SK-N-SH treated with all-trans-retinoic acid at 6 μM for 48 hours (cell line): ENCODE measurements at regions not wholly inside any gene's neighbourhood (a gene's known extent, or its start where the extent isn't known, plus 50 kb on each side); places are given as distances from the start of the nearest gene placed in this dataset.

Experiments used
- ATAC-seq: fragments of 200-7000 bp; cut with Tn5 transposase; 3 replicates; pipeline ENCODE4 v1.9.1; 2020; ENCODE audit warnings: mild to moderate bottlenecking, moderate library complexity
- ARNTL ChIP-seq: fragments of 450-650 bp; formaldehyde crosslinking; IDR thresholded peaks from 2 replicates; pipeline ENCODE4 v1.5.0; 2020; ENCODE audit warnings: low read depth, mild to moderate bottlenecking, moderate library complexity, borderline replicate concordance
- BACH2 ChIP-seq: fragments of 250-450 bp; sonication (Bioruptor Pico); IDR thresholded peaks from 2 replicates; pipeline ENCODE4 v1.9.0; 2021; ENCODE audit warnings: mild to moderate bottlenecking, borderline replicate concordance
- CREB5 ChIP-seq: fragments of 250-450 bp; sonication (Bioruptor Pico); IDR thresholded peaks from 2 replicates; pipeline ENCODE4 v1.5.1; 2020; ENCODE audit warnings: low read depth, mild to moderate bottlenecking, moderate library complexity
- CSRNP3 ChIP-seq: fragments of 250-450 bp; sonication (Bioruptor Pico); IDR thresholded peaks from 2 replicates; pipeline ENCODE4 v1.5.1; 2021; ENCODE audit warnings: mild to moderate bottlenecking, moderate library complexity
- ESRRG ChIP-seq: fragments of 250-450 bp; sonication (Bioruptor Pico); IDR thresholded peaks from 2 replicates; pipeline ENCODE4 v1.6.1; 2021; ENCODE audit warnings: mild to moderate bottlenecking
- ISL1 ChIP-seq: fragments of 250-450 bp; sonication (Bioruptor Pico); IDR thresholded peaks from 2 replicates; pipeline ENCODE4 v2.1.2; 2022; ENCODE audit warnings: mild to moderate bottlenecking, moderate library complexity
- OSR1 ChIP-seq: fragments of 250-450 bp; sonication (Bioruptor Pico); IDR thresholded peaks from 2 replicates; pipeline ENCODE4 v1.8.0; 2022; ENCODE audit warnings: moderate library complexity, mild to moderate bottlenecking, inconsistent platforms
- PATZ1 ChIP-seq: fragments of 250-450 bp; sonication (Bioruptor Pico); IDR thresholded peaks from 2 replicates; pipeline ENCODE4 v1.8.0; 2020; ENCODE audit warnings: mild to moderate bottlenecking, moderate library complexity, borderline replicate concordance
- POU6F1 ChIP-seq: fragments of 250-450 bp; sonication (Bioruptor Pico); IDR thresholded peaks from 2 replicates; pipeline ENCODE4 v1.8.0; 2021; ENCODE audit warnings: low read depth, mild to moderate bottlenecking, moderate library complexity, borderline replicate concordance
- PPARA ChIP-seq: fragments of 250-450 bp; sonication (Bioruptor Pico); IDR thresholded peaks from 2 replicates; pipeline ENCODE4 v1.5.0; 2020; ENCODE audit warnings: mild to moderate bottlenecking, borderline replicate concordance
- RARB ChIP-seq: fragments of 250-450 bp; sonication (Bioruptor Pico); IDR thresholded peaks from 2 replicates; pipeline ENCODE4 v1.8.0; 2021; ENCODE audit warnings: mild to moderate bottlenecking, moderate library complexity
- SNAI2 ChIP-seq: fragments of 250-450 bp; sonication (Bioruptor Pico); IDR thresholded peaks from 2 replicates; pipeline ENCODE4 v1.5.0; 2020; ENCODE audit warnings: mild to moderate bottlenecking, moderate library complexity
- TCF4 ChIP-seq: fragments of 250-450 bp; sonication (Bioruptor Pico); IDR thresholded peaks from 2 replicates; pipeline ENCODE4 v1.8.0; 2021; ENCODE audit warnings: mild to moderate bottlenecking, moderate library complexity, borderline replicate concordance
- TOX ChIP-seq: fragments of 250-450 bp; sonication (Bioruptor Pico); IDR thresholded peaks from 2 replicates; pipeline ENCODE4 v1.8.0; 2021; ENCODE audit warnings: mild to moderate bottlenecking, moderate library complexity, borderline replicate concordance
- TSHZ2 ChIP-seq: fragments of 250-450 bp; sonication (Bioruptor Pico); IDR thresholded peaks from 2 replicates; pipeline ENCODE4 v1.5.0; 2020; ENCODE audit warnings: mild to moderate bottlenecking, moderate library complexity
- ZC3H10 ChIP-seq: fragments of 250-450 bp; sonication (Bioruptor Pico); IDR thresholded peaks from 2 replicates; pipeline ENCODE4 v1.5.1; 2021; ENCODE audit warnings: mild to moderate bottlenecking, moderate library complexity
- ZFP3 ChIP-seq: fragments of 250-450 bp; sonication (Bioruptor Pico); IDR thresholded peaks from 2 replicates; pipeline ENCODE4 v1.5.0; 2020; ENCODE audit warnings: mild to moderate bottlenecking, moderate library complexity
- ZFP30 ChIP-seq: fragments of 450-650 bp; formaldehyde crosslinking; IDR thresholded peaks from 2 replicates; pipeline ENCODE4 v1.5.0; 2022; ENCODE audit warnings: mild to moderate bottlenecking, moderate library complexity
- ZNF565 ChIP-seq: fragments of 450-650 bp; formaldehyde crosslinking; conservative IDR thresholded peaks from 2 replicates; pipeline ENCODE4 v1.5.0; 2020; ENCODE audit warnings: low read depth, mild to moderate bottlenecking, moderate library complexity
- ZNF8 ChIP-seq: fragments of 450-650 bp; formaldehyde crosslinking; IDR thresholded peaks from 2 replicates; pipeline ENCODE4 v1.5.0; 2020; ENCODE audit warnings: mild to moderate bottlenecking, moderate library complexity

- TF ChIP-seq POU6F1 (CRISPR knock-in tag): no peak
- no peak for TF ChIP-seq SNAI2 (CRISPR knock-in tag)
Observed at GRCh38 chr12:30484658-30485057, 211.0 kb downstream of the IPO8 start (continued).

GRCh38 chr12:30482650-30483049 lies 213.0 kb downstream of the IPO8 start:
- TF ChIP-seq TSHZ2: no peak
- TF ChIP-seq TOX (CRISPR knock-in tag): no peak
- TF ChIP-seq ZNF8 (CRISPR knock-in tag): no peak
- no peak for TF ChIP-seq RARB (CRISPR knock-in tag)
- no peak for TF ChIP-seq ZFP3
- TF ChIP-seq BACH2 (CRISPR knock-in tag): no peak
- no peak for TF ChIP-seq CREB5 (CRISPR knock-in tag)
- TF ChIP-seq CSRNP3 (CRISPR knock-in tag): no peak
- TF ChIP-seq PATZ1 (CRISPR knock-in tag): no peak
- TF ChIP-seq ZC3H10 (CRISPR knock-in tag): no peak
- no peak for TF ChIP-seq POU6F1 (CRISPR knock-in tag)
- TF ChIP-seq TCF4: no peak
- ATAC-seq: no peak

- ATAC-seq: no peak
- TF ChIP-seq TOX (CRISPR knock-in tag) (no peak), ESRRG (CRISPR knock-in tag) (no peak), TSHZ2 (no peak), TCF4 (no peak), ZFP30 (CRISPR knock-in tag) (no peak), ZNF8 (CRISPR knock-in tag) (no peak), ISL1 (CRISPR knock-in tag) (no peak), PPARA (CRISPR knock-in tag) (no peak), RARB (CRISPR knock-in tag) (no peak), ZC3H10 (CRISPR knock-in tag) (no peak), ZNF565 (CRISPR knock-in tag) (no peak), CSRNP3 (CRISPR knock-in tag) (no peak), ARNTL (CRISPR knock-in tag) (no peak), OSR1 (no peak), BACH2 (CRISPR knock-in tag) (no peak), ZFP3 (no peak)
Observed at GRCh38 chr12:30473274-30473673, 222.4 kb downstream of the IPO8 start.
